NOMO-1 treated with dmso at 0.1 percent for 144 hours (cell line): ENCODE measurements at regions not wholly inside any gene's neighbourhood (a gene's known extent, or its start where the extent isn't known, plus 50 kb on each side); places are given as distances from the start of the nearest gene placed in this dataset.
A peak's percentile ranks its signal among the peaks of the same experiment; 100 is the strongest.
"Not testable (repeated sequence)": the region's sequence is repeated elsewhere in the genome, so short reads cannot be mapped to it uniquely, and the experiment has no call there.

Experiments
- DNase-seq: peaks from one replicate; lab custom pipeline; 2025; ENCODE audit not compliant: unreplicated experiment; lab: John Stamatoyannopoulos, UW

DNA sequence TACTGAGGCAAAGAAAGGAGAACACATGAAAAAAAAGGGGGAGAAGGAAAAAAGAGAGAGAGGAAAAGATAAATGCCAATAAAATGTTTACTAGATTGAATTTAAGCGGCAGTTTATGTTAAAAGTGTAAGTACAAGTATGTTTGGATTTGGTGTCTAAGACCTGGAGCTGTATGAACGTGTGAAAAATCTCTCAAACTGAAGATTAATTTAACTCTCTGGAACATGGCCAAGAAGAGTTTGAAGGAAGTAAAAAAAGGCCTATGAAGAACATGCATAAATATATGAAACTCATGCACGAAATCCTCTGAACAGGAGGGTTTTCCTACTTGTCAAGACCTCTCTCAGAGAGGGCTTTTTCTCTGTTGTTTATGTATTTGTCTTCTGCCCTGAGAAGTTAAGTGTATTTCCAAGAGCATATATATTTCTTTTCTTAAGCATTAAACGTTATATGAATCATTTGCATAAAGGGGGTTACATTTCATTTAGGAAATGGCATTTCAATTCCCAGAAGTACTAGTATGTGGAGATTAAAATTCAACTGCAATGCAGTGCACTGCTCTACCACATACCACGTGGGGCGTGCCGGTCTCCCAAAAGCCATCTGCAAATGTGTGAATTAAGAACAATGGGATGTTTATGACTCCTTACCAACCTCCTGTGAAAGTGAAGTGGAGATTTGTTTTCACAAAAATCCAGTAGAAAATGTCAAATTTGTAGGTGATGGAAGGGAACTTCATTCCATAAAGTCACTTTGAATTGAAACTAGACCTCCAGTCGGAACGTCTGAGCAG lies 281.1 kb upstream of the TRIB2 start:
- DNase-seq, result no peak

DNA sequence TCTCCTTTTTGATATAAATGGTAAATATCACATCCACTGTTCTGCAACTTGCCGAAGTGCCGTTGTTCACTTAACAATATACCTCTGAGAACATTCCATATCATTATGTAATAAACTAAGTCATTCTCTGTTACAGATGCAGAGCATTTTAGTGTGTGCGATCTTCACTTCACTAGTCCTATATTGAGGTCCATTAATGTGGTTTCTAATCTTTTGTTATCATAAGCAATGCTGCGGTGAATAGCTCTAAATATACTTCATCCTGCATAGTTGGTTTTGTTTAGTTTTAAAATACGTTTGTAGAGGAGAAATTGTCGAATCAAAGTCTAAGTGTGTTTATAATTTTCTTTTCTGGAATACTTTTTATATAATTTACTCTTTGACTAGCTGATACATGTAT lies 280.3 kb upstream of the TRIB2 start:
- no peak for DNase-seq

DNA sequence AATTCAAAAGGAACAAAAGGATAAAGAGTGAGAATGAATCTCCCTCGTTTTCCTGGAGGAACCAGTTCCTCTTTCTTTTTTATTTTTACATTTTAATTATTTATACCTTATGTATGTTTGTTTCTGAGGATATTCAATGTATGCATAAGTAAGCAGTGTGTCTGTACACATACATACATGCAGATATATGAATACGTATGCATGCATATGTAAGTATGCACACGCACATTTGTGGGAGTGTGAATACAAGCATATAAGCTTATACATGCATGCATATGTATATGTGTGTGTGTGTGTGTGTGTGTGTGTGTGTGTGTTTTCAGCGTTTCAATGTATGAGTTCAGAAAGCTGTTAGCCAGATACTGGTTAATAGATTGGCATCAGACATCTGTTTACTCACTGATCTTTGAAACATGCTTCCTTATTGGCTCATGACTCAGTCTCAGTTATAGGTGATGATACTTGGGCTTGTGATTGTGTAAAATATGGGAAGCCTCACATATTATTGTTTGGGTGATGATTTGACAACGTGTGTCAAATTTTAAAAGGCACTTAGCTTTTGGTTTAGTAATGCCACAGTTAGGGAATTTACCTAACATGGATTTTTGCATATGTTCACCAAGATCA lies 279.7 kb upstream of the TRIB2 start:
- DNase-seq, result no peak

DNA sequence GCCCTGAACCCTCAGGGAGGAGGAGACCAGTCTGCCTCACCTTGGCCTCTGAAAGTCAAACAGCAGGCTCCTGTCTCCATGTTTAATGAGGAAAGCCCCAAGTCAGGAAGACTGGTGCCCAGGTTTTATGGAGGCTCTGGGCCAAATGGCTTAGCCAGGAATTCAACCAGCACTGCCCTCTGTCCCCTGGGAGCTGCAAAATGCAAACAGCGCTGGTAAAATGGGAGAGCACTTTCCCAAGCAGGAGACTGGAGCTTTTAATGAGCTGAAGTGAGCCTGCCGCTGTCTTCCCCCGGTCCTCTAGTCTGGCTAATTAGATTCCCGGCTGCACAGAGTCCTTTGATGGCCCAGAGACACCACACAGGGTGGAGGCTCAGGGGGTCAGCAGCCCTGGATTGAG lies 276.0 kb upstream of the TRIB2 start:
- DNase-seq, result no peak

DNA sequence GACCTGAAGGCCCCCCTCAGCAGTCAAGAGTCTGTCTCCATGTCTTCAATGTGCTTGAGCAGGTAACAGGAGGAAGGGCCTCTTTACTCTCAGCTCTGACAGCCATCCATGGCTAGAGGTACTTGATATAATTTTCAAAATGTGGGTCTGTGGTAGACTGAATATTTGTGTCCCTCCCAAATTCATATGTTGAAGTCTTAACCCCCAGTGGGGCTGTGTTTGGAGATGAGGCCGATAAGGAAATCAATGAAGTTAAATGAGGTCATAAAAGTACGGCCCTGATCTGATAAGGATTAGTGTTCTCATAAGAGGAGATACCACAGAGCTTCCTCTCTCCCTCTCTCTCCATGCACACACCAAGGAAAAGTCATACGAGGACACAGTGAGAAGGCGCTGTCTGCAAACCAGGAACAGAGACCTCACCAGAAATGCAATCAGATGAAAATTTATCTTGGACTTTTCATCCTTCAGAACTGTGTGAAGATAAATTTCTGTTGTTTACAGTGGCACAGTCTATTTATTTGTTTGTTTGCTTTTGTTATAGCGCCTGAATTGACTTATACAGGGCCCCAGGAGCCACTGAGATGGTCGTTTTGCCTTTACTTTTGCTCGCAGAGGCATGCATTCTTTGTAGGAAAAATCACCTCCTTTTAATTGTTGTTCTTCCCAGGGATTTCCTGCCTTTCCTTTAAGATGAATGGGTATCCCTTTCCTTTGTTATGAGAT lies 274.8 kb upstream of the TRIB2 start:
- DNase-seq, result no peak

DNA sequence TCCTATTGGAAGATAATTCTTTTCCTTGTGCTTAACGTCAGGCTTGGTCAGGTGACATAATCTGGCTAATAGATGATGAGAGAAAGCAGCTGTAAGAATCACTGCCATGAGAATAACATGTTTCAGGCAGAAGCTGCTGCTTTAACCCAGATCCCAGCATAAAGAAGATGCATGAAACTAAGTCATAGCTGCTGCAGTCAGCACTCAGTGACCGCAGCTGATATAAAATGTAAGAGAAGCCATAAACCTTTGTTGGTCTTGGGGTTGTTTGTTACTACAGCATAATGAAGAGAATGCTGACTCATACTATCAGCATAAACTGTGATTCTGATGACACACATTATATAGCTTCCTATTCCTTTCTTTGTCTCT lies 274.3 kb upstream of the TRIB2 start:
- DNase-seq, result no peak

DNA sequence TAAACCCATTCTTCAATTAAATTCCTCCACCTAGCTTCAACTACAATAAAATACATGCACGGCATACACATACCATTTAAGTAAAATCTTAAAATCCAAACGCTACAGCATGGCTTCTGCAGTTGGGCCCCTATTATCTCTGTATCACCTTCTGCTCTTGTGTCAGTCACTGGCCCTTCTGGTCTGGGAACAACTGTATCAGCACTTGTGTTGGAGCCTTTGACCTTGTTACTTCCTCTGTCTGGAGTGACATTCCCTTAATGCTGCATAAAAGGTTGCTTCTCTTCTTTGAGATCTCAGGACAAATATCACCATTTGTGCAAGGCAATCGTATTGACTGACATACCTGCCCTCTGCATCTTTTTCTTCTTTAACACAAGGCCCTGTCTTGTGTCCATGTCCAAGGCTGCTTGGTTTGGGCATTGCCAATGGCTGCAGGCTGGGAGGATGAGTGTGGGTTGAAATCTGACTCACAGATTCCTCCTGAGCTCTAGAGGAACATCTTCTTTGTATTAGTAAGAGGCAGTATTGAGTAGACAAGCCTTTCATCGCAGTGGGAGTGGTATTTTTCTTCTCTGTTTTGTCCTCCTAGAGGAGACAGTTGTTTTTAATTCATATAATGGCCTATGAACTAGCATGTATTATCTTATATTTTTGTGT lies 267.8 kb upstream of the TRIB2 start:
- no peak for DNase-seq

DNA sequence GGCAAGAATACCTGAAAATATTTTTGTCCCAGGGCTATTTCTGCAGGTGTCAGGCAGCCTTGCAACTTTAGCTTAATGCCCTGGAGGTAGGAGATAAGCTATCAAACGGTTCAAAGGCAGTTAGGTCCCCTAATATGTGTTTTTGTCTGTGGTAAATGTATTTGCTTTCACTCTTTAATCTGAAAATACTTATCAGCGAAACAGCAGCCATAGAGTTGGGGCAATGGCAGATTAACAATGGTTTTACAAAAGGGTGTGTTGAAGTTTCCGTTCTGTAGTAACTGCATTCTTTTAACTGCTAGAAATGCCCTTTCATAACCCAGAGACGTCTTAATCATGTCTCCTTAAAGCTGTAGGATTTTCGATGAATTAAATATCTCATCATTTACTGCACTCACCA lies 265.0 kb upstream of the TRIB2 start:
- DNase-seq, result no peak

DNA sequence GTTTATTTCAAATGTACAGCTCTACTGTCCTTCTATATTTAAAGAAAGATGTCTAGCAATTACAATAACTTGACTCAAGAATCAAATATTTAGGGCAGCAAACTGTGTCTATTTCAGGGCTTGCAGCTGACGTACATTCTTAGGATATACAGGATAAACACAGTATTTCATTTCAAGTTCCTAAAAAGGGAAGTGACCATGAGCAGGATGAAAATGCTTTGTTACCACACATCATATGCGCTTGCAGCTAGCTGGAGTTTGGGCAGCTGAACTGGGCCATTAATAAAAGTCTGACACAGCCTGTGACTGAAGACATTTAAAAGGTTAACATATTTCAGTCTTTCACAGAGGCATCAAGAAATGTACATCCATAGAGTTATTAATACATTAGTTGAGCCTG lies 264.6 kb upstream of the TRIB2 start:
- peak; percentile 55 for DNase-seq

DNA sequence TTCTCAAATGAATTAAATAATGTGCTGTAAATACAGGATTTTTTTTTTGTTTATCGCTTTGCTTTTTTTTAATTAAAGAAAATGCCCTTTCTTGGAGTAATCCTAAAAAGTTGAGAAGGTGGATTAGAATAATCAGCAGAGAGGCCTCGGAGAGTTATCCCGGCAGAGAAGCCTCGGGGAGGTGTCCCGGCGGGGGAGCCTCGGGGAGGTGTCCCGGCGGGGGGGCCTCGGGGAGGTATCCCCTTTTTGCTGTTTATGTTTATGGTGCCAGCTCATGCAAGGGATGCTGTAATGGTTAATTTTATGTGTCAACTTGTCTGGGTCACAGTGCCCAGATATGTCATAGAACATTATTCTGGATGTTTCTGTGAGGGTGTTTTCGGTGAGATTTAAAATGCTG lies 263.0 kb upstream of the TRIB2 start:
- DNase-seq, result no peak

DNA sequence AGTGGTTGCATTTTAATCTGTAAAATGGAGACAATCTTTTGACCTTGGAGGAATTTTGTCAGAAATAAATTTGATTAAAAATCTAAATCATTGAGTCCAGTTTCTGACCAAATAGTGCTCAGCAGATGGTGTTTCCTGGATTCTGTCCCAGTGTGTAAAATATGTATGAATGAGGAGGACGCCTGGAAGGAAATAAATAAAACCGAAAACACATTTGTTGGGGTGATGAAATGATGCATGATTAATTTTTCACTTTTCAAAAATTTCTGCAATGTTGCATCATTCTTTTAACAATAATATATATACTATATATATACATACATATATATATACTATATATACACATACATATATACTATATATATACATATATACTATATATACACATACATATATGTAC lies 261.1 kb upstream of the TRIB2 start:
- no peak for DNase-seq

DNA sequence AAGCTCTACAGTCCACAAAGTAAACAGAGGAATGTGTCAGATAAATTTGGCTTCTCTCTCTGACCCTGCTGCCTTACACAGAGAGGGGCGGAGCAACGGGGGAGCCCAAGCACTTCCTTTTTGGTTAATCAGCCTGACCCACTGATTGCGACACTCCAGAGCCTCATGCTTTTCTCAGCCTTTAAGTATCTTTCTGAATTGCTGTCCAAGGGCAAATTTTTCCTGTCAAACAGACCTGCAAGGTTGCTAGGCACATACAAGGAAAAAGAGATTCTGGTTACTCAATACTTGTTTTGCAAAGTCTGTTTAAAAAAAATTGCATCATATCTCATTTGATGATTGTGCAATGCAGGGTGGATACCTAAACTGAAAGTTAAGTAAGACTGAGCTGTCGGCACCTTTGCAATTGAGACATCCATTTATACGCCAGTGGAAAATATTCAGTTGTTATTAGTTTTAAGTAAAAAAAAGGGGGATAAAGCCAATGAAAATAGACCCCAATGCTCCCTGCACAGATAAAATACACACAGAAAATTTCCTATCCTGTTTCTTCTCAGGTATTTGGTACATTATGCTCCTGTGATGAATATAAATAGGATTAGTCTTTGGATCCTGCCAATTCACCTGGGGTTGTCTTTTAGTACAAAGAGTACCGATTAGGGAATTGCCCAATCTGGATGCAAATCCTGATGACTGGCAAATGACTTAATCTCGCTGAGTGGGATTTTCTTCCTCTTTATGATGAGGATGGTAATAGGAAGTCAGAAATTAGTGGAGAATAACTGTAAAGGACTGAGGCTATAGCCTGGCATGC lies 260.2 kb upstream of the TRIB2 start:
- DNase-seq, result peak; percentile 97

DNA sequence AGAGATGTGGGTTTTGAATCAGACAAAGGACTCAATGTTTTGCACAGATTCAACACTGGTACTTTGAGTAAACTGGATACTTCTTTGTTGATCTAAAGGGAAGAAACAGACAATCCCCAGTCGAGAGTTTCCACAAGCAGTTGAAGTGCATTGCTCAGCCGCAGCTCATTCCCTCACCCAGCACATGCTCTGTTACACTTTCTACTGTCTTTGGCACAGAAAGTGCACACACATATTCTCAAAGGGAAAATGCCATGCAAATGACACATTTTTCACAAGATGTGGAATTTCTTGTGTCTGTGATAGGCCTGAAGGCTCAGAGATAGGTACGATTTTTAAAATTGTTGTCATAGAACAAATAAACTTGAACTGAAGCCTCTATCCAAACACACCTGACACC lies 258.9 kb upstream of the TRIB2 start:
- no peak for DNase-seq

DNA sequence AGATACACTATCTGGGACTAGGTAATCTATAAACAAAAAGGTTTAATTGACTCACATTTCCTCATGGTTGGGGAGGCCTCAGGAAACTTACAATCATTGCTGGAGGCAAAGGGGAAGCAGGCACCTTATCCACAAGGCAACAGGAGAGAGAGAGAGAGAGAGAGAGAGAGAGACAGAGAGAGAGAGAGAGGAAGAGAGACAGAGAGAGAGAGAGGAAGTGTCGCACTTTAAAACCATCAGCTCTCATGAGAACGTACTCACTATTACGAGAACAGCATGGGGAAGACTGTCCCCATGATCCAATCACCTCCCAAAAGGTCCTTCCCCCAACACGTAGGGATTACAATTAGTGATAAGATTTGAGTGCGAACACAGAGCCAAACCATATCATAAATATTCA lies 253.5 kb upstream of the TRIB2 start:
- DNase-seq, result no peak

DNA sequence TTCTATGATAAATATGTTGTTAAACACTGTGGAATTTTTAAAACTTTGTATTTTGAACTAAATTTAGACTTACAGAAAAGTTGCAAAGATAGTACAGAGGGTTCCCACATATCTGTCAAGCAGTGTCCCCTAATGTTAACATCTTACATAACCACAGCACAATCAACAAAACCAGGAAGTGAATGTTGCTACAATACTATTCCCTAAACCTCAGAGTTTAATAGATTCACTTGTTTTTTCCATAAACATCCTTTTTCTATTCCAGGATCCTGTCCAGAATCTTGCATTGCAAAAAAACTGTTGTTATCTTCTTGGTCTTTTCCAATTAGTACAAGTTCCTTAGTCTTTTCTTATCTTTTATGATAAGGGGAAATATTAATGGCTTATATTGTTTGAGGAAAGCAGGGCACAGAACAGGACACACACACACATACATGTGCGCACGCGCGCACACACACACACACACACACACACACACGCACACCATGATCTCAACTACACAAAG lies 251.1 kb upstream of the TRIB2 start:
- no peak for DNase-seq

DNA sequence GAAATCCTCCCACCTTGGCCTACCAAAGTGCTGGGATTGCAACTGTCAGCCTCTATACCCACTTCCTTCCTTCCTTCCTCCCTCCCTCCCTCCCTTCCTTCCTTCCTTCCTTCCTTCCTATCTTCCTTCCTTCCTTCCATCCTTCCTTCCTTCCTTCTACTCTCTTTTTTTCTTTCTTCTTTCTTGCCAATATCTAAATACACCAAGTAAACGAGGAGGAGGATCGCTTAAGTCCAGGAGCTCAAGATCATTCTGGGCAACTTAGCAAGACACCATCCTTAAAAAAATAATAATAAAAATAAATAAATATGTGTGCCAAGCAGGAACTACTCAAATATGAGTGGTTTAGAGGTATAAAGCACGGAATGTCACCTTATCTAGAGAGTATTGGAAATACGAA lies 249.4 kb upstream of the TRIB2 start:
- DNase-seq, result no peak

DNA sequence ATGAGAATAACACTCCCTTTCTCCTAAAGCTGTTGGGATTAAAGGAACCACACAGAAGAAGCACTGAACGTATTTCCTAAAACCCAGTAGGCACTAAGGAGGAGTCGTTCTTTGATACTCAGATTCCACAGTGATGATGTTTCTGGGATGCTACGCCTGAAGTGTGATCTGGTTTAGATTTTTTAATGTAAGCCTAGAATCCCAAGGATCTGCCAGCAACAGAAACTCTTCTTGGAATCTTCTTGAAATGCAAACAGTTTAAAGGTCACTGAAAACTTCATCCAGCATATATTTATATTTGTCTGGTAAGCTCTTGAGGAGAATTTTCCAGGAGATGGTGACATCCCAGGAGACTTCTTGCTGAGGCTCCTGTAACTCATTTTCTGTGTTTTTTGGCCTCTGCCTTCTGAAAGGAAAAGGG lies 247.6 kb upstream of the TRIB2 start:
- DNase-seq, result no peak

DNA sequence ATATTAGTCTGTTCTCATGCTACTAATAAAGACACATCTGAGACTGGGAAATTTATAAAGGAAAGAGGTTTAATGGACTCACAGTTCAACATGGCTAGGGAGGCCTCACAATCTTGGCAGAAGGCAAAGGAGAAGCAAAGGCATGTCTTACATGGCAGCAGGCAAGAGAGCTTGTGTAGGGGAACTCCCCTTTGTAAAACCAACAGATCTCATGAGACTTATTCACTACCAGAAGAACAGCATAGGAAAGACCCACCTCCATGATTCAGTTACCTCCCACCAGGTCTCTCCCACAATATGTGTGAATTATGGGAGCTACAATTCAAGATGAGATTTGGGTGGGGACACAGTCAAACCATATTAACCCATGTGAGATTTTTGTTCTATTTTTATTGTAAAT lies 244.5 kb upstream of the TRIB2 start:
- DNase-seq, result not testable (repeated sequence)

DNA sequence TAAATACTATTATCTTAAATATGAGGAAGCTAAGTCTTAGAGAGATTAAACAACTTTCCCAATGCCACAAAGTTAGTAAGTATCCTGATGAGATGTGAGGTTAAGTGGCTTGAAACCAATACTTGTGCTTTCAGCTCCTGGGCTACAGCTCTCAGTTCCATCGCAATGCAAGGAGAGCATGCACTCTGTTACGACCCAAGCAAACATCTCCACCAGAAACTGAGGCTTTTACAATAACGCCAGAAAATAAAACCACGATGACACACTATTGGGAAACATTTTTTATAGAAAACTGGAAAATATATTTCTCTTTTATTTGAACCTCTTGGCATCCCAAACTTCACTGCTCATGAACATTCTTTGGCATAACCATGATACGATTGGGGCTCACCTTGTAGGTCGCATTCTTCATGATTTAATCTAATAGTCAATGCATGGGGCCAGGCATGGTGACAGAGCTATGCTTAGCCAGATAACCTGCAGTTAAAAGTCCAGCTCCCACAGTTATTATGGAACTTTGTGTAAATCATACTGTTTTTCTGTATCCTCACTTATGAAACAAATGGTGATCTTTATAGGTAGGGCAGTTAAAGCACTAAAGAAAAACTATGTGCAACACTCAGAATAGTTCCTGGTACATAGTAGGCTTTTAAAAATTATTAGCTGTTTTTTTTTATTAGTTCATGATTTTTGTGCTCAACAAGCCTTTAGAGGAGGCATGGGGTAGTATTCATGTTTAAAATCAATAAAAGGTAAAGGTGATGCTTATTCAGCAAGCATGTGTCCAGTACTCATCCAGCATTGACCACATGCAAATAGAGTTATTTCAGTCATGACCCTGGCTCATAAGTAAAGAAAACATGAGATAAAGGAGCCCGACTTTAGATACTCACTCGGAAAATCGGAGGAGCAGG lies 238.3 kb upstream of the TRIB2 start:
- DNase-seq, result no peak
